ENCODE measurements at regions not wholly inside any gene's neighbourhood (a gene's known extent, or its start where the extent isn't known, plus 50 kb on each side); places are given as distances from the start of the nearest gene placed in this dataset.

- H3K79me2 ChIP-seq (ENCODE audit: low read length): peaks cover 95% of the 10 kb centered on the region
- H3K36me3 ChIP-seq (ENCODE audit: low read depth, low read length): no peaks in the 10 kb centered on the region; the same call in 1 of the 2 replicates
- TF ChIP-seq EZH2 (IDR thresholded peaks at IDR 0.05; ENCODE audit: low read length, unreplicated experiment): no peak
- TF ChIP-seq EZH2phosphoT487 (IDR thresholded peaks at IDR 0.05; ENCODE audit: borderline replicate concordance, low read length): no peak
- no peak for TF ChIP-seq CTCF (conservative IDR thresholded peaks at IDR 0.05; ENCODE audit: low read depth, low read length)
- DNase-seq (no peak), ATAC-seq (no peak)
- H4K20me1 ChIP-seq (ENCODE audit: low read length): peaks cover 72% of the 10 kb centered on the region
- H2AFZ ChIP-seq (ENCODE audit: low read length): no peak overlapping the region
- no peaks in the 10 kb centered on the region for H3K4me1 ChIP-seq (ENCODE audit: insufficient read depth, low read length)
- no peak overlapping the region for H3K9ac ChIP-seq (ENCODE audit: low read length)
- no peak overlapping the region for H3K4me3 ChIP-seq (ENCODE audit: low read length)
- no TSS peak for BruUV-seq (replicated peaks)
- no peaks in the 10 kb centered on the region for H3K27me3 ChIP-seq (ENCODE audit: low read length)
- H3K9me3 ChIP-seq (ENCODE audit: low read length): no peaks in the 10 kb centered on the region
- H3K4me2 ChIP-seq (ENCODE audit: low read length): no peak overlapping the region
- H3K9me2 ChIP-seq (replicated peaks; ENCODE audit: low read length): no peaks in the 10 kb centered on the region
- ChIA-PET CTCF (no interaction called here), POLR2A (ENCODE audit: unreplicated experiment) (no interaction called here)
- intact Hi-C loops (cut with micrococcal nuclease): no loop called here
- no peaks in the 10 kb centered on the region for H3F3A ChIP-seq (ENCODE audit: low read length, unreplicated experiment)
- H3K27ac ChIP-seq (ENCODE audit: low read length): no peak overlapping the region
Observed at GRCh38 chr17:77374170-77374936, 233.6 kb downstream of the SEC14L1 start.

- Histone ChIP-seq H3K9ac (ENCODE audit: low read length) (no peak overlapping the region), H3K27ac (ENCODE audit: low read length) (no peak overlapping the region), H4K20me1 (ENCODE audit: low read length) (peaks cover 67% of the 10 kb centered on the region), H3F3A (ENCODE audit: low read length, unreplicated experiment) (no peaks in the 10 kb centered on the region), H2AFZ (ENCODE audit: low read length) (no peak overlapping the region), H3K27me3 (ENCODE audit: low read length) (no peaks in the 10 kb centered on the region), H3K4me2 (ENCODE audit: low read length) (no peak overlapping the region), H3K4me1 (ENCODE audit: insufficient read depth, low read length) (no peaks in the 10 kb centered on the region), H3K79me2 (ENCODE audit: low read length) (peaks cover 94% of the 10 kb centered on the region), H3K36me3 (ENCODE audit: low read depth, low read length) (no peaks in the 10 kb centered on the region; the same call in 1 of the 2 replicates), H3K4me3 (ENCODE audit: low read length) (no peak overlapping the region), H3K9me2 (replicated peaks; ENCODE audit: low read length) (no peaks in the 10 kb centered on the region), H3K9me3 (ENCODE audit: low read length) (no peaks in the 10 kb centered on the region)
- POLR2A ChIA-PET (ENCODE audit: unreplicated experiment): no interaction called here
- CTCF ChIA-PET: no interaction called here
- DNase-seq (no peak), ATAC-seq (no peak)
- intact Hi-C loops (cut with micrococcal nuclease): no loop called here
- BruUV-seq (replicated peaks): no TSS peak
- TF ChIP-seq EZH2 (IDR thresholded peaks at IDR 0.05; ENCODE audit: low read length, unreplicated experiment): no peak
- TF ChIP-seq EZH2phosphoT487 (IDR thresholded peaks at IDR 0.05; ENCODE audit: borderline replicate concordance, low read length): no peak
- TF ChIP-seq CTCF (conservative IDR thresholded peaks at IDR 0.05; ENCODE audit: low read depth, low read length): no peak
Observed at GRCh38 chr17:77375108-77375916, 234.5 kb downstream of the SEC14L1 start.

Measured in PC-3 (cell line).